HCT116 (cell line): ENCODE measurements at regions not wholly inside any gene's neighbourhood (a gene's known extent, or its start where the extent isn't known, plus 50 kb on each side); places are given as distances from the start of the nearest gene placed in this dataset.
A peak's percentile ranks its signal among the peaks of the same experiment; 100 is the strongest.

ENCODE experiments used
- ATAC-seq: fragments of 200-7000 bp; cut with Tn5 transposase; 2 replicates; pipeline ENCODE4 v1.9.1; 2020; ENCODE audit warnings: mild to moderate bottlenecking, moderate library complexity
- BruUV-seq: library from RNA; stranded (reverse); fragments of 400-500 nt; replicated peaks from 2 replicates; lab custom pipeline; 2021; lab: Mats Ljungman, UMichigan
- CTCF ChIA-PET: fragments of 300-600 bp; sonication (Branson Sonifier 250); formaldehyde crosslinking; loops from one replicate; lab custom pipeline; 2021; ENCODE audit warnings: antibody characterized with exemption; lab: Charles Lee
- POLR2A ChIA-PET: fragments of 300-600, 350-600 bp; sonication (Branson Sonifier 250); formaldehyde crosslinking; loops from one replicate; lab custom pipeline; 2021; ENCODE audit warnings: antibody characterized with exemption; lab: Charles Lee
- RAD21 ChIA-PET, 2 experiments: fragments of 300-600 bp; sonication (Branson Sonifier 250); formaldehyde crosslinking; loops; one replicate each; lab custom pipeline; 2023; ENCODE audit warnings: low total read pairs in 2 of 2; ENCODE audit not compliant: uncharacterized antibody in 2 of 2, unreplicated experiment in 2 of 2, low non-redundant PET in 1 of 2; lab: Charles Lee
- DNase-seq: peaks from one replicate; pipeline ENCODE4 v3.0.0-alpha.2; 2010; ENCODE audit warnings: low read depth, low spot score
- H2AFZ ChIP-seq: fragments of 200-600 bp; shearing (Covaris generic), sonication (generic); 2 replicates; pipeline ENCODE4 v1.6.1; 2017; ENCODE audit warnings: low read depth, mixed run types, mixed read lengths, antibody characterized with exemption, low read length; ENCODE audit not compliant: poor library complexity, severe bottlenecking
- H3K27ac ChIP-seq: 2 replicates; pipeline ENCODE4 v1.5.1; 2012; ENCODE audit warnings: low read depth, low read length
- H3K27me3 ChIP-seq: fragments of 200-600 bp; sonication (generic); 2 replicates; pipeline ENCODE4 v1.6.1; 2016; ENCODE audit warnings: mixed run types, low read length, mixed read lengths; ENCODE audit not compliant: insufficient read depth
- H3K36me3 ChIP-seq, 2 experiments: fragments of 200-500 bp in 1 of 2; fragments of 200-600 bp in 1 of 2; sonication (Bioruptor generic) in 1 of 2; sonication (generic) in 1 of 2; 2 replicates each; pipeline versions ENCODE4 v1.5.1 to v1.6.1; 2014 to 2016; ENCODE audit warnings: low read length in 2 of 2, inconsistent platforms in 1 of 2, mixed read lengths in 1 of 2, mixed run types in 1 of 2; ENCODE audit not compliant: insufficient read depth in 2 of 2, control insufficient read depth in 1 of 2
- H3K4me1 ChIP-seq, 2 experiments: fragments of 200-600 bp in 1 of 2; sonication (generic) in 1 of 2; 2 replicates each; pipeline versions ENCODE4 v1.5.1 to v1.6.1; 2012 to 2017; ENCODE audit warnings: low read length in 2 of 2, inconsistent platforms in 1 of 2, mild to moderate bottlenecking in 1 of 2, mixed read lengths in 1 of 2, mixed run types in 1 of 2, moderate library complexity in 1 of 2; ENCODE audit not compliant: insufficient read depth in 2 of 2, control insufficient read depth in 1 of 2
- H3K4me2 ChIP-seq: fragments of 200-600 bp; sonication (generic); 2 replicates; pipeline ENCODE4 v1.6.1; 2017; ENCODE audit warnings: mixed run types, low read length, mixed read lengths
- H3K4me3 ChIP-seq, 2 experiments: fragments of 200-600 bp in 1 of 2; sonication (generic) in 1 of 2; replicated peaks in 1 of 2; 2 replicates each; pipeline ENCODE4 v1.5.1; 2011 to 2016; ENCODE audit warnings: low read length in 2 of 2, control low read depth in 1 of 2, low read depth in 1 of 2, mild to moderate bottlenecking in 1 of 2, mixed read lengths in 1 of 2, mixed run types in 1 of 2
- H3K79me2 ChIP-seq: fragments of 200-600 bp; sonication (generic); 2 replicates; pipeline ENCODE4 v1.6.1; 2017; ENCODE audit warnings: mild to moderate bottlenecking, mixed run types, low read length, moderate library complexity, mixed read lengths; ENCODE audit not compliant: insufficient read depth
- H3K9ac ChIP-seq: fragments of 200-600 bp; sonication (generic); 2 replicates; pipeline ENCODE4 v1.6.1; 2016; ENCODE audit warnings: low read length, mixed read lengths
- H3K9me2 ChIP-seq: fragments of 200-600 bp; sonication (generic), shearing (Covaris generic); 2 replicates; pipeline ENCODE4 v1.6.1; 2017; ENCODE audit warnings: mixed run types, mild to moderate bottlenecking, moderate library complexity; ENCODE audit not compliant: insufficient read depth
- H3K9me3 ChIP-seq, 2 experiments: fragments of 200-500 bp in 1 of 2; fragments of 200-600 bp in 1 of 2; sonication (Bioruptor generic) in 1 of 2; sonication (generic) in 1 of 2; 2 replicates each; pipeline ENCODE4 v1.6.1; 2014 to 2017; ENCODE audit warnings: low read length in 2 of 2, mixed read lengths in 2 of 2, inconsistent platforms in 1 of 2, low read depth in 1 of 2, mild to moderate bottlenecking in 1 of 2, mixed run types in 1 of 2, moderate library complexity in 1 of 2; ENCODE audit not compliant: control insufficient read depth in 1 of 2, insufficient read depth in 1 of 2
- H4K20me1 ChIP-seq: fragments of 200-600 bp; sonication (generic), shearing (Covaris generic); 2 replicates; pipeline ENCODE4 v1.6.1; 2017; ENCODE audit warnings: mixed run types, mild to moderate bottlenecking, moderate library complexity; ENCODE audit not compliant: insufficient read depth
- ATF3 ChIP-seq: IDR thresholded peaks from 2 replicates; pipeline ENCODE4 v1.6.1; 2012
- CBX3 ChIP-seq: IDR thresholded peaks from 2 replicates; pipeline ENCODE4 v1.6.1; 2012; ENCODE audit warnings: low read depth
- CEBPB ChIP-seq: IDR thresholded peaks from 2 replicates; pipeline ENCODE4 v1.6.1; 2012; ENCODE audit warnings: low read depth
- CTCF ChIP-seq, 3 experiments: fragments of 200-600 bp in 1 of 3; sonication (generic) in 1 of 3; IDR thresholded peaks in 2 of 3; conservative IDR thresholded peaks in 1 of 3; 2 replicates each; pipeline ENCODE4 v1.5.1; 2012 to 2017; ENCODE audit warnings: low read depth in 2 of 3, low read length in 2 of 3, antibody characterized with exemption in 1 of 3, borderline replicate concordance in 1 of 3, control low read depth in 1 of 3, mild to moderate bottlenecking in 1 of 3, mixed read lengths in 1 of 3, mixed run types in 1 of 3, moderate library complexity in 1 of 3; ENCODE audit not compliant: insufficient read depth in 1 of 3
- EGR1 ChIP-seq: IDR thresholded peaks from 2 replicates; pipeline ENCODE4 v1.6.1; 2012; ENCODE audit warnings: low read depth
- ELF1 ChIP-seq: IDR thresholded peaks from 2 replicates; pipeline ENCODE4 v1.6.1; 2012; ENCODE audit warnings: low read depth, borderline replicate concordance
- EZH2 ChIP-seq: fragments of 200-600 bp; sonication (generic); IDR thresholded peaks from 2 replicates; pipeline ENCODE4 v1.6.1; 2017; ENCODE audit warnings: antibody characterized with exemption, mixed run types
- EZH2phosphoT487 ChIP-seq: fragments of 200-600 bp; IDR thresholded peaks from 2 replicates; pipeline ENCODE4 v1.6.1; 2018; ENCODE audit warnings: antibody characterized with exemption, borderline replicate concordance
- FOSL1 ChIP-seq: IDR thresholded peaks from 2 replicates; pipeline ENCODE4 v1.6.1; 2012; ENCODE audit warnings: low read depth
- MAX ChIP-seq: IDR thresholded peaks from 2 replicates; pipeline ENCODE4 v1.6.1; 2012
- POLR2A ChIP-seq: IDR thresholded peaks from 2 replicates; pipeline ENCODE4 v1.7.0; 2011; ENCODE audit warnings: borderline replicate concordance; ENCODE audit not compliant: insufficient read depth, insufficient read length; ENCODE audit errors: extremely low read depth
- POLR2AphosphoS5 ChIP-seq: IDR thresholded peaks from 2 replicates; pipeline ENCODE4 v1.6.1; 2011; ENCODE audit warnings: mild to moderate bottlenecking, low read depth, low read length, moderate library complexity
- RAD21 ChIP-seq: IDR thresholded peaks from 2 replicates; pipeline ENCODE4 v1.6.1; 2012; ENCODE audit warnings: low read depth, mild to moderate bottlenecking
- REST ChIP-seq: IDR thresholded peaks from 2 replicates; pipeline ENCODE4 v1.6.1; 2012; ENCODE audit warnings: low read depth
- SIN3A ChIP-seq: IDR thresholded peaks from 2 replicates; pipeline ENCODE4 v1.6.1; 2012; ENCODE audit warnings: low read depth
- SP1 ChIP-seq: IDR thresholded peaks from 2 replicates; pipeline ENCODE4 v1.6.1; 2012; ENCODE audit warnings: low read depth
- SRF ChIP-seq: IDR thresholded peaks from 2 replicates; pipeline ENCODE4 v1.6.1; 2012; ENCODE audit warnings: low read depth
- YY1 ChIP-seq: IDR thresholded peaks from 2 replicates; pipeline ENCODE4 v1.6.1; 2011; ENCODE audit warnings: low read length, low read depth, moderate library complexity, mild to moderate bottlenecking; ENCODE audit not compliant: insufficient replicate concordance; ENCODE audit errors: extremely low read depth
- ZFX ChIP-seq: fragments of 450-650 bp; IDR thresholded peaks from 2 replicates; pipeline ENCODE4 v1.6.1; 2017
- ZNF274 ChIP-seq: fragments of 200-500 bp; sonication (Bioruptor generic); IDR thresholded peaks from 2 replicates; pipeline ENCODE4 v1.6.1; 2014; ENCODE audit warnings: mild to moderate bottlenecking, low read depth, low read length, inconsistent platforms
- intact Hi-C: fragments of 100-400 bp; cut with micrococcal nuclease; formaldehyde crosslinking; loops from 2 replicates; pipeline ENCODE4 v1.10.0; 2022

GRCh38 chr5:92353107-92354030 is 970.3 kb upstream of the ARRDC3 start:
- no peaks in the 10 kb centered on the region for H3K36me3 ChIP-seq
- H3K9me3 ChIP-seq, result no peaks in the 10 kb centered on the region
- no peaks in the 10 kb centered on the region for H3K9me2 ChIP-seq
- H3K79me2 ChIP-seq, result no peaks in the 10 kb centered on the region
- H3K27me3 ChIP-seq, result no peaks in the 10 kb centered on the region
- ChIA-PET CTCF (no interaction called here), RAD21 (interaction anchor here in 1 of 2 experiments (0.6 kb wide), 1 partner anchor 70 kb away, joined by 5 read pairs; no protein-coding TSS in a partner anchor), POLR2A (no interaction called here)
- H3K4me2 ChIP-seq, result peak overlapping the region; percentile 15; the same call in 1 of the 2 replicates
- no peak for ATAC-seq
- H4K20me1 ChIP-seq, result no peaks in the 10 kb centered on the region
- H2AFZ ChIP-seq, result no peak overlapping the region
- no peak overlapping the region for H3K4me3 ChIP-seq
- H3K9ac ChIP-seq, result no peak overlapping the region
- intact Hi-C loops, result no loop called here
- no peak overlapping the region for H3K27ac ChIP-seq
- peaks cover 0 to 6% of the 10 kb centered on the region in 2 experiments; a peak in 2 of 4 replicates for H3K4me1 ChIP-seq
- BruUV-seq, result no TSS peak
- TF ChIP-seq CEBPB (no peak), CTCF (IDR thresholded peaks at IDR 0.05 in 2 of 3, conservative IDR thresholded peaks at IDR 0.05 in 1 of 3; ENCODE audit: borderline replicate concordance in 1 of 3, insufficient read depth in 1 of 3, low read depth in 2 of 3, low read length in 2 of 3) (no peak), EGR1 (no peak), REST (no peak), ATF3 (no peak), SRF (no peak), ZFX (no peak), ZNF274 (no peak), YY1 (no peak), CBX3 (no peak), MAX (no peak), POLR2AphosphoS5 (no peak), EZH2phosphoT487 (no peak), SIN3A (no peak), ELF1 (no peak), EZH2 (no peak), FOSL1 (no peak), POLR2A (no peak), SP1 (no peak), RAD21 (no peak)
- no peak for DNase-seq
